Kidney epithelial cell (primary cell): ENCODE measurements at regions not wholly inside any gene's neighbourhood (a gene's known extent, or its start where the extent isn't known, plus 50 kb on each side); places are given as distances from the start of the nearest gene placed in this dataset.

ENCODE experiments used
- DNase-seq: peaks from one replicate; pipeline ENCODE4 v3.0.0-alpha.2; 2010; ENCODE audit warnings: low read depth
- H3K27me3 ChIP-seq: 2 replicates; pipeline ENCODE4 v1.6.0; 2011; ENCODE audit warnings: low read length; ENCODE audit not compliant: control insufficient read depth, insufficient read depth
- H3K36me3 ChIP-seq: 2 replicates; pipeline ENCODE4 v1.5.1; 2011; ENCODE audit warnings: low read length; ENCODE audit not compliant: control insufficient read depth, insufficient read depth
- H3K4me3 ChIP-seq: 2 replicates; pipeline ENCODE4 v1.5.1; 2011; ENCODE audit warnings: low read depth, mild to moderate bottlenecking, control low read depth, low read length
- TF ChIP-seq, protein P1 (sequence below): IDR thresholded peaks from 2 replicates; pipeline ENCODE4 v1.5.1; 2011; ENCODE audit warnings: mild to moderate bottlenecking, moderate library complexity, low read length, control low read depth, inconsistent platforms; ENCODE audit not compliant: insufficient read depth, poor library complexity, severe bottlenecking

DNA sequence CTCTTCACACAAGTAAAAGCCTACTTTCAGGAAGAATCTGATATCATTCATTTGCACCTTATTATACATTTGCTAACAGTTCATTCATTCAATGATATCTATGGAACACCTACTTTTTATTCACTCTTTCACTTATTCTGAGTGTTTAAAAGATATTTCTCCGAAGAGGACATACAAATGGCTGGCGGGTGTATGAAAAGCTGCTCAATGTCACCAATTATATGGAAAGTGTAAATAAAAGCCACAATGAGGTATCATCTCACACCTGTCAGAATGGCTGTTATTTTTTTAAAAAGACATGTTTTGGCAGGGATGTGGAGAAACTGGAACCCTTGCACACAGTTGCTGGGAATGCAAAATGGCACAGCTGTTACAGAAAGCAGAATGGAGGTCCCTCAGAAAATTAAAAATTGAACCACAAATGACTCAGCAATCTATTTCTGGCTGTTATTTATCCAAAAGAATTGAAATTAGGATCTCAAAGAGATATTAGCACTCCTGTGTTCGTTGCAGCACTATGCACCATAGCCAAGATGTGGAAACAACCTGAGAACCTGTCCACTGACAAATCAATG, 127.6 kb upstream of the IRS2 start:
- Histone ChIP-seq H3K27me3 (no peaks in the 10 kb centered on the region), H3K36me3 (no peaks in the 10 kb centered on the region), H3K4me3 (no peak overlapping the region)
- TF ChIP-seq, protein P1, sequence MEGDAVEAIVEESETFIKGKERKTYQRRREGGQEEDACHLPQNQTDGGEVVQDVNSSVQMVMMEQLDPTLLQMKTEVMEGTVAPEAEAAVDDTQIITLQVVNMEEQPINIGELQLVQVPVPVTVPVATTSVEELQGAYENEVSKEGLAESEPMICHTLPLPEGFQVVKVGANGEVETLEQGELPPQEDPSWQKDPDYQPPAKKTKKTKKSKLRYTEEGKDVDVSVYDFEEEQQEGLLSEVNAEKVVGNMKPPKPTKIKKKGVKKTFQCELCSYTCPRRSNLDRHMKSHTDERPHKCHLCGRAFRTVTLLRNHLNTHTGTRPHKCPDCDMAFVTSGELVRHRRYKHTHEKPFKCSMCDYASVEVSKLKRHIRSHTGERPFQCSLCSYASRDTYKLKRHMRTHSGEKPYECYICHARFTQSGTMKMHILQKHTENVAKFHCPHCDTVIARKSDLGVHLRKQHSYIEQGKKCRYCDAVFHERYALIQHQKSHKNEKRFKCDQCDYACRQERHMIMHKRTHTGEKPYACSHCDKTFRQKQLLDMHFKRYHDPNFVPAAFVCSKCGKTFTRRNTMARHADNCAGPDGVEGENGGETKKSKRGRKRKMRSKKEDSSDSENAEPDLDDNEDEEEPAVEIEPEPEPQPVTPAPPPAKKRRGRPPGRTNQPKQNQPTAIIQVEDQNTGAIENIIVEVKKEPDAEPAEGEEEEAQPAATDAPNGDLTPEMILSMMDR, result no peak
- DNase-seq, result no peak

DNA sequence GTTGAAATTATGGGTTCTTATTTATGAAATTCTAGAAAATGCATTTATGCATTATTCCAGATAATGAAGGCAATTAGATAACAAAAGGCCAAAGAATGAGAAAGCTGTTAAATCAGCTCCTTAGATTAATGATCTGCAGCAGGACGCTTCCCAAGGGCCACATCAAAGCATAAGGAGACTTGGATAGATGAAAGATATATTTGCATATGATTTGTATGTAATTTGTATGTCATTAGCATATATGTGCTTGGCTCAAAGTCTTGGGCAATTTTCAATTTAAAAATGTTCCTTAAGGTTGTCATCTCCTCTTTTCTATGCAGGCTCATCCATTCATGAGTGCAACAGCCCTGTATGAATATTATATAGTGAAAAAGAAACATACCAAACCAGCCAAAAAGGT, 126.8 kb upstream of the IRS2 start:
- Histone ChIP-seq H3K27me3 (no peaks in the 10 kb centered on the region), H3K4me3 (no peak overlapping the region), H3K36me3 (no peaks in the 10 kb centered on the region)
- TF ChIP-seq, protein P1, result no peak
- DNase-seq, result no peak

DNA sequence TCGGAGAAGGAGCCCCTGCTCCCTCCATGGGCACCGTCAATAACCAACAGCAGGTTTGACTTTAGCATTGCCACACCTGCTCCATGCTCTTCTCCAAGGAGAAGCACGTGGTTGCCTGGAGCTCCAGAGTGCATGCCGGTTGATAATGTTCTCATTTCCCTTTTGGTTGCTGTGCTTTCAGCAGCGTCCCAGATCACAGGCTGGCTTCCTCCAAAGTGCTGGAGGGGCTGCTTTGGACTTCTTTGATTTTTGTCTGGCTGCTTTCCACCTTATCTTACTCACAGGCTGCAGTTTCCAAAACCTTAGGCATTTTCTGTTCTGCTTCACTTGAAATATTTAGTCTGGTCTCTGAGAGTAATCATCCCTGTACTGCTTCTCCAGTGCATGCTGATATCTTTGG, 123.8 kb upstream of the IRS2 start:
- H3K27me3 ChIP-seq, result no peaks in the 10 kb centered on the region
- TF ChIP-seq, protein P1, result no peak
- H3K4me3 ChIP-seq, result no peak overlapping the region
- no peak for DNase-seq
- H3K36me3 ChIP-seq, result no peaks in the 10 kb centered on the region

DNA sequence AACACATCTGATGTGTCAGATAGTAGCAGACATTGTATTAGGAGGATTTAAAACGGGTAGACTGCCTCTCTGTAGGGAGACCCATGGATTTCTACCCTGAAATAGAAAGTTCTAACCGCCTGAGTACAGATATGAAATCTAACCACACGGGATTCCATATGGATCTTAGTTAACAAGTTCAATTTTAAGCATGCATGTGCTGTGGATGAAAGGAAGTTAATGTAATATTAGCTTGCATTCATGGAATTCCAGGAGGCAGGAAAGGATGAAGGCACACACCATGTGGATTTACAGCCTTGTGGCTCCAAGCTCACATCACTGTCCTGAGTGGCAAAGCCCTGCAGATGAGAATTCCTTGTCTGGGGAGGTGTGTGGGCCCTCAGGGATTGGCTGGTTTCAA, 120.6 kb upstream of the IRS2 start:
- no peaks in the 10 kb centered on the region for H3K27me3 ChIP-seq
- H3K36me3 ChIP-seq, result no peaks in the 10 kb centered on the region
- no peak for DNase-seq
- H3K4me3 ChIP-seq, result no peak overlapping the region
- TF ChIP-seq, protein P1, result no peak

DNA sequence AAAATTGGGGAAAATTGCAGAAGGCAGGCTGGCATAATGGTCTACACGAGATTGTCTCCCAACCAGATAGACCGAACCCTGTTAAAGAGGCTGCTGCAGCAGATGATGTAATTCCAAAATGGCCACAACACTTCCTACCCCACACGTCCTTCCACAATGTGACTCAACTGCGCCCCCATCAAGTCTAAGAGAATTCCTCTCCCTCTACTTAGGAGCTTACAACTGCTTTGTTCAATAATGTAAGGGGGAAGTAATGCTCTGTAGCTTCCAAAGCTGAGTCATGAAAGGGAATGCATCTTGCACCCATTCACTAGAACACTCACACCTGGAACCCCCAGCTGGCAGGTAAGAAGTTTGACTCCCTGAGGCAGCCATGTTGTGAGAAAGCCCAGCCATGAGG, 117.8 kb upstream of the IRS2 start:
- no peak for DNase-seq
- no peaks in the 10 kb centered on the region for H3K27me3 ChIP-seq
- no peak overlapping the region for H3K4me3 ChIP-seq
- no peaks in the 10 kb centered on the region for H3K36me3 ChIP-seq
- TF ChIP-seq, protein P1, result no peak

DNA sequence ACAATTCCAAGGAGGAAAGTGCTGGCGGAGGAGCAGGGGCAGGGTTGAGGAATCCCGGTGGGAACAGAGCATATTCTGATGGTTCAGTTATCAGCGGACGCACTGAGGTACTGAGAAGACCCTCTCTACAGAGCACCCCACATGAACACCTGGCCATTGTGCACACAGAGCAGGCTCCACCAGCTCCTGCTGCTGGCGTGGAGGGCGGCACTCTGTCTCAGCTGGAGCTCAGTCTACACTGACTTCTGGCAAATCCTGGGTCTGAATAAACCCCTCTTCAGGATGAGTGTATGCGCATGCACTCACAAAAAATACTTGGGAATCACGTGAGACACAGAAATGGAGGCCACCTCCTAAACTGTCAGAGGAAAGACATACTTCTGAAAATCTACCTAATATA, 114.4 kb upstream of the IRS2 start:
- Histone ChIP-seq H3K4me3 (no peak overlapping the region), H3K36me3 (no peaks in the 10 kb centered on the region), H3K27me3 (no peaks in the 10 kb centered on the region)
- no peak for DNase-seq
- TF ChIP-seq, protein P1, result no peak
